ENCODE measurements at regions not wholly inside any gene's neighbourhood (a gene's known extent, or its start where the extent isn't known, plus 50 kb on each side); places are given as distances from the start of the nearest gene placed in this dataset.

DNA sequence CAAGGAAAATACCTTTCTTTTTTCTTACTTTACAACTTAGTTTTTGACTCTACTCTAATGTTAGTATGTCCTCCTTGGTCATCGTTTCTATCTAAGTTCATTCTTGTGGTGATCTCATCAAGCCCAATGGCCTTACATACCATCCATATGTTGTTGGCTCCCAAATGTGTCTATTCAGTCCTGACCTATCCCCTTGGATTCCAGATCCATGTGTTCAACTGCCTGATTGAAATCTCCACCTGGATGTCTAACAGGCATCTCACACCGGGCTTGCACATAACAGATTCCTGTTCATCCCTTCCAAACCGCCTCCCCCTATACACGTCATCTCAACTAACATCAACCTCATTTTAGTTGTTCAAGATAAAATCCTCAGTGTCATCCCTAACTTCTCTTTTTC lies 382.6 kb downstream of the SOX2 start:
- TF ChIP-seq POLR2AphosphoS5 (IDR thresholded peaks at IDR 0.05; ENCODE audit: low read depth, low read length) (no peak), TAF1 (IDR thresholded peaks at IDR 0.05; ENCODE audit: borderline replicate concordance, low read depth, low read length) (no peak)

All from GM12892 (cell line).